ENCODE measurements at regions not wholly inside any gene's neighbourhood (a gene's known extent, or its start where the extent isn't known, plus 50 kb on each side); places are given as distances from the start of the nearest gene placed in this dataset.

GRCh38 chr18:64714086-64714485 lies 565.2 kb upstream of the LINC00305 start:
- TF ChIP-seq, protein P1, sequence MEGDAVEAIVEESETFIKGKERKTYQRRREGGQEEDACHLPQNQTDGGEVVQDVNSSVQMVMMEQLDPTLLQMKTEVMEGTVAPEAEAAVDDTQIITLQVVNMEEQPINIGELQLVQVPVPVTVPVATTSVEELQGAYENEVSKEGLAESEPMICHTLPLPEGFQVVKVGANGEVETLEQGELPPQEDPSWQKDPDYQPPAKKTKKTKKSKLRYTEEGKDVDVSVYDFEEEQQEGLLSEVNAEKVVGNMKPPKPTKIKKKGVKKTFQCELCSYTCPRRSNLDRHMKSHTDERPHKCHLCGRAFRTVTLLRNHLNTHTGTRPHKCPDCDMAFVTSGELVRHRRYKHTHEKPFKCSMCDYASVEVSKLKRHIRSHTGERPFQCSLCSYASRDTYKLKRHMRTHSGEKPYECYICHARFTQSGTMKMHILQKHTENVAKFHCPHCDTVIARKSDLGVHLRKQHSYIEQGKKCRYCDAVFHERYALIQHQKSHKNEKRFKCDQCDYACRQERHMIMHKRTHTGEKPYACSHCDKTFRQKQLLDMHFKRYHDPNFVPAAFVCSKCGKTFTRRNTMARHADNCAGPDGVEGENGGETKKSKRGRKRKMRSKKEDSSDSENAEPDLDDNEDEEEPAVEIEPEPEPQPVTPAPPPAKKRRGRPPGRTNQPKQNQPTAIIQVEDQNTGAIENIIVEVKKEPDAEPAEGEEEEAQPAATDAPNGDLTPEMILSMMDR (IDR thresholded peaks at IDR 0.05) = no peak
- no peak for TF ChIP-seq POLR2A (IDR thresholded peaks at IDR 0.05)

Measured in Peyer's patch (tissue), 4 donors.